Bronchial epithelial cell (primary cell): ENCODE measurements at regions not wholly inside any gene's neighbourhood (a gene's known extent, or its start where the extent isn't known, plus 50 kb on each side); places are given as distances from the start of the nearest gene placed in this dataset.
A peak's percentile ranks its signal among the peaks of the same experiment; 100 is the strongest.

Experiments
- DNase-seq: peaks from one replicate; pipeline ENCODE4 v3.0.0-alpha.2; 2010; ENCODE audit warnings: low read depth
- FAIRE-seq: peaks from 2 replicates; lab custom pipeline; 2011; peaks lifted over from hg19 to GRCh38; lab: Jason Lieb, UNC
- H3K27me3 ChIP-seq: 2 replicates; pipeline ENCODE4 v1.5.1; 2011; ENCODE audit warnings: low read length; ENCODE audit not compliant: control insufficient read depth, insufficient read depth
- H3K36me3 ChIP-seq: 2 replicates; pipeline ENCODE4 v1.5.1; 2011; ENCODE audit warnings: low read length; ENCODE audit not compliant: control insufficient read depth, insufficient read depth
- H3K4me3 ChIP-seq: 2 replicates; pipeline ENCODE4 v1.5.1; 2011; ENCODE audit warnings: mild to moderate bottlenecking, low read depth, low read length, control low read depth
- TF ChIP-seq, protein P1 (sequence below): IDR thresholded peaks from 2 replicates; pipeline ENCODE4 v1.5.1; 2011; ENCODE audit warnings: mild to moderate bottlenecking, moderate library complexity, low read length, control low read depth, inconsistent platforms; ENCODE audit not compliant: insufficient read depth, severe bottlenecking

DNA sequence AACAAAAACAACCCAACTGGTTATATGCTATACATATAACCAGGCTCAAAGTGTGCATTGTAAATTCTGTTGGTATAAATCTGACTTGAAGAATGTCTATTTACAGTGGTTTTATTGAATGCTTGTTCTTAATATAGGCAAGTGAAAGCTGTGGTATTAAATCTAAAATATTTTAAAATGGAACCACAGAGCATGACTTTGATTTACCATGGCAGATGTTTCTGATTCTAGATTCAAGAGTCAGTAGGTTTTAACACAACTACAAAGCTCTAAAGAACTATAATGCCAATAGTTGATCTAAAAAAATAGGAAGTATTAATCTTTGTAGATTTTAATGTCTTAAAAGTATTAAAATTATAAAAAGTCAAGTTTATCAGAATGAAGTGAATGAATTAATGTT is 141.9 kb upstream of the PLSCR5 start:
- no peak for DNase-seq
- FAIRE-seq: no peak
- TF ChIP-seq, protein P1, sequence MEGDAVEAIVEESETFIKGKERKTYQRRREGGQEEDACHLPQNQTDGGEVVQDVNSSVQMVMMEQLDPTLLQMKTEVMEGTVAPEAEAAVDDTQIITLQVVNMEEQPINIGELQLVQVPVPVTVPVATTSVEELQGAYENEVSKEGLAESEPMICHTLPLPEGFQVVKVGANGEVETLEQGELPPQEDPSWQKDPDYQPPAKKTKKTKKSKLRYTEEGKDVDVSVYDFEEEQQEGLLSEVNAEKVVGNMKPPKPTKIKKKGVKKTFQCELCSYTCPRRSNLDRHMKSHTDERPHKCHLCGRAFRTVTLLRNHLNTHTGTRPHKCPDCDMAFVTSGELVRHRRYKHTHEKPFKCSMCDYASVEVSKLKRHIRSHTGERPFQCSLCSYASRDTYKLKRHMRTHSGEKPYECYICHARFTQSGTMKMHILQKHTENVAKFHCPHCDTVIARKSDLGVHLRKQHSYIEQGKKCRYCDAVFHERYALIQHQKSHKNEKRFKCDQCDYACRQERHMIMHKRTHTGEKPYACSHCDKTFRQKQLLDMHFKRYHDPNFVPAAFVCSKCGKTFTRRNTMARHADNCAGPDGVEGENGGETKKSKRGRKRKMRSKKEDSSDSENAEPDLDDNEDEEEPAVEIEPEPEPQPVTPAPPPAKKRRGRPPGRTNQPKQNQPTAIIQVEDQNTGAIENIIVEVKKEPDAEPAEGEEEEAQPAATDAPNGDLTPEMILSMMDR: no peak
- Histone ChIP-seq H3K27me3 (no peaks in the 10 kb centered on the region), H3K4me3 (no peak overlapping the region), H3K36me3 (no peaks in the 10 kb centered on the region)

- TF ChIP-seq, protein P1: no peak
- H3K27me3 ChIP-seq: no peaks in the 10 kb centered on the region
- H3K4me3 ChIP-seq: no peak overlapping the region
- FAIRE-seq: no peak
- H3K36me3 ChIP-seq: no peaks in the 10 kb centered on the region
- DNase-seq: peak; percentile 42
Measured at GRCh38 chr3:146746190-146746589, 141.0 kb upstream of the PLSCR5 start.

DNA sequence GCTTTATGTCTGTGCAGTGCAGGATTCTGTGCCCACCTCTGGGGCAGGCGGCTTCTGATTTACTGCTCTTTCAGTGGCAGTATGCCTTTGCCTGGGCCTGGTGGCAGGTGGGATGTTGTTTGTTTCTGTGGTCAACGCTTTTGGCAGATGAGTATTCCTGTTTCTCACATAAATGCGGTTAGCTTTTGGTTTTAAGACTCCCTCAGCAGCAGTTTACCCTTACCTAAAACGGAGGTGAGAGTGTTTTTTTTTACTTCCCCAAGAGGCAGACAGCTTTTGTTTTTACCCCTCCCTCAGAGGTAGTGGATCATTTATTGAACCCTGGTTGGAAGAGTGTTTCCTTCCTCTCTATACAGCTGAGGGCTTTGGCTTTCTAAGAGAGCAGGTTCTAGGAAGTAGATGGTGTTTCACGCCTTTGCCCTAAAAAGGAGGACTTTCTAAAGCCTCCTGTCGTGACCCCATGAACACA is 134.1 kb upstream of the PLSCR5 start:
- DNase-seq (no peak), FAIRE-seq (no peak)
- H3K36me3 ChIP-seq: no peaks in the 10 kb centered on the region
- H3K4me3 ChIP-seq: no peak overlapping the region
- no peaks in the 10 kb centered on the region for H3K27me3 ChIP-seq
- TF ChIP-seq, protein P1: no peak

- H3K27me3 ChIP-seq: no peaks in the 10 kb centered on the region
- FAIRE-seq: no peak
Measured at GRCh38 chr3:146732325-146732724, 127.2 kb upstream of the PLSCR5 start.

DNA sequence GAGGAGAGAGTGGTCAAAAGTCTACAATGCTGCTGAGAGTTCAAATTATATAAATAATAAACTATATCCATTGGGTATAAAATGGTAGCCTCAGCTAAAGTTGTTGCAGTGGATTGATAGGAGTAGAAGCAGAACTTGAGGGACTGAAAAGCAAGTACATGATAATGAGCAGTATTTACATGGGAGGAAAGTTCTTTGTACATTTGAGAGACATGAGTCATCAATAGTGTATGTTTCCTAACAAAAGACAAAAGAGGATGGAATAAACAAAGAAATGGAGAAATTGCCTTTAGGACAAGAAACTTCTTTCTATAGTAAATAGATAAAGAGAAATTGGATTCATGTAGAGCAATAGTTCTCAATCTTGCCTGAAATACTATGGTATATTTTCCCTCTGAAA is 110.0 kb upstream of the PLSCR5 start:
- Histone ChIP-seq H3K27me3 (no peaks in the 10 kb centered on the region), H3K36me3 (no peaks in the 10 kb centered on the region), H3K4me3 (no peak overlapping the region)
- DNase-seq (peak; percentile 45), FAIRE-seq (no peak)
- TF ChIP-seq, protein P1: no peak

More at GRCh38 chr3:146732325-146732724, 127.2 kb upstream of the PLSCR5 start:
- TF ChIP-seq, protein P1: no peak
- H3K36me3 ChIP-seq: no peaks in the 10 kb centered on the region
- H3K4me3 ChIP-seq: no peak overlapping the region
- peak; percentile 3 for DNase-seq

DNA sequence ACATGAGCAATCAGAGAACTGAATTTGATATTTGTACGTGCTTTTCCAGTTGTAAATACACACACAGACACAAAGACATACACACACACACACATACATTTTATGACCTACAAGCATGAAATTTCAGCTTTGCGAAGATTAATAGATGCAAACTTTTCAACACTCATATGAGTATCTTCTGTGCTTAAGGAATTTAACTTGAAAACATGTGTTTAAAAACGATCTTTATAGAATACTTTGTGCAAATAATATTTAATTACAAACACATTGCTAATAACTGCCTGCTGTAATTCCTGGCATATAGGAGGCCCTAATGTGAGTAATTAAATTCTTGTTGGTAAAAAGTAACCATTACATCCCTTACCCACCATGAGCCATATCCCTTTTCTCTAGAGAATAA is 107.7 kb upstream of the PLSCR5 start:
- H3K4me3 ChIP-seq: no peak overlapping the region
- DNase-seq (no peak), FAIRE-seq (no peak)
- H3K36me3 ChIP-seq: no peaks in the 10 kb centered on the region
- no peaks in the 10 kb centered on the region for H3K27me3 ChIP-seq
- TF ChIP-seq, protein P1: no peak
